VCaP (cell line): ENCODE measurements at regions not wholly inside any gene's neighbourhood (a gene's known extent, or its start where the extent isn't known, plus 50 kb on each side); places are given as distances from the start of the nearest gene placed in this dataset.

Experiments used
- H3K27ac ChIP-seq: fragments of 450-650 bp; 2 replicates; pipeline ENCODE4 v1.5.1; 2017
- CTCF ChIP-seq: fragments of 450-650 bp; conservative IDR thresholded peaks from 2 replicates; pipeline ENCODE4 v1.5.1; 2017; ENCODE audit warnings: mild to moderate bottlenecking, moderate library complexity

DNA sequence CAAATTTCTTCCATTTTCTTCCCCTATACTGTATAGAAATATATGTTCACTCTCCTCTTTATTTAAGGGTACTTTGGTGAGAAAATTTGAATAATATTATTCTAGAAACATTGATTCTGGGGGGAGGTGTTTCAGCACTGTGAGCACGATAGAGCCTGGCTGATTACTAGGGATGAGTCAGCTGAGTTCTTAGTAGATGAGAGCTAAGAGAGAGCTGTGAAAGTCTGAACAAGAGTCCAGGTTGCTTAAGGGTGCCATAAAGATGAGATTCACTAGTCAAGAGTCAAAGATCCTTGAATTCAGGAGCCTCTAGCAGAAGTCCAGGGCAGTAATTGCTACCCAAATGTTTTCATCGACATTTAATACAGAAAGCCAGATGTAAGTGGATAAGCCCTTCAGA, 756.6 kb upstream of the API5 start:
- H3K27ac ChIP-seq: no peak overlapping the region

GRCh38 chr11:42571131-42571877, 740.5 kb upstream of the API5 start:
- no peak for TF ChIP-seq CTCF
- no peak overlapping the region for H3K27ac ChIP-seq

More for the DNA sequence above, 756.6 kb upstream of the API5 start:
- no peak for TF ChIP-seq CTCF

DNA sequence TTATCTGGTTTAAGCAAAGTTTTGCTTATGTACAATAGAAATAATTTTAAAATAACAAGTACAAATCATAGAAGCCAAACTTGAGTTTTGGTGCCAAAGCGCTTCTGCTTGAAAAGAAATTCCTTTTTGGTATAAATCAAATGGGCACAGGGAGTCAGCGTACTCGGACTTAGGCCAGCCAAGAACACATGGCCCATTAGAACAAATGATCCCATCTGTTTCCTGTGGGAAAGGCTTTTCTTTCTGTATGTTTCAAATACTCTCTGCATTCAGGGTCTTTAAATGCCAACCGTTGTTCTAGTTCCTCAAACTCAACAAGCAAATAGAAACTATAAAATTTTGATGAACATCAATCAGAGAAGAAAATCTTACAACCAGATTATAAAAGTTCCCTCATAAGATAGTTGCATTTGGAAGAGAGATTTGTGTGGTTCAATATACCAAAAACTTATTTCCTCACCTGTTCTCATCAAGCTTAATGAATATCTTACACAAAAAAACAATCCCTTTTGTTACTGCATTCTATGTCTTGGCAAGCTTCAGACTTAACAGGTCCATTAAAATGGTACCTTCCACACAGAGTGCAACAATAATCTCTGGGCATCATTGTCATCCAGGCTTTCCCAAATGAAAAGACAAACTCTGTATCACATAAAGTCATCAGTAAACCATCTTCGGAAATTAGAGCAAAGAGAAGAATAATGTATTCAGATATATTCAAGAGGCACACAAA, 739.8 kb upstream of the API5 start:
- no peak for TF ChIP-seq CTCF
- no peak overlapping the region for H3K27ac ChIP-seq

- TF ChIP-seq CTCF: no peak
- H3K27ac ChIP-seq: no peak overlapping the region
These were observed 735.5 kb upstream of the API5 start for GRCh38 chr11:42576318-42576717.

DNA sequence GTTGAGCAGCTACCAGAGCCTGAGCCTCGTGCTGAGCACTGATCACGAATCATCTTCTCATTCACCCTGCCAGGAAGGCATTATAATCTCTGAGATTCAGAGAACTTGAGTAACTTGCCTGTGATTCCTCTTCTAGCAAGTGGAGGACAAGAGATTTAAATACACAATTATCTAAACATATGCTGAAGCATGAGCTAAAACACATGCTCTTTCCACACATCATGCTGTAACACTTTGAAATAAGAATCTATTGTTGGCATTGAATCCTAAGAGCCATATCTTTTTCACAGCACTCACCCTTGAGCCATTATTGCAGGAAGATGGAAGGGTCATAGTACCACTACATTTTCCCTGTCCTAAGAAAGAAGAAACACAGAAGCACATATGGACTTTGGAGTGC, 722.5 kb upstream of the API5 start:
- no peak for TF ChIP-seq CTCF
- H3K27ac ChIP-seq: no peak overlapping the region

DNA sequence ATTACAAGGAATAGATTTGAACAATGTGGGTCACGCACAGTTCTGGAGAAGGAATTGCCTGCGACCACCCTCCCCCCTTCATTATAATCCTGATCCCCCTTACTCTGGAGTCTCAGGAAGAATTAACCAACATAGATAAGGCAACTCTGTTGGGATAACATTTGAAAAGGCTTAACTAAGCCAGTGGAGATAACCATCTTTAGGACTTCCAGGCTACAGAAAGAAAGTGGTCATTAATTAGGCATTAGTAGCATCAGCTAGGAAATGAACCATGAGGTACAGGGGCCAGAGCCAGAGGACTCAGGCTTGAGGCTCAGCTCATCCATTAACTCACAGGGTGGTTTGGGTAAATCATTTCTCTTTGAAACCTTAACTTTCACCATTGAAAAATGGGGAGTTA, 720.0 kb upstream of the API5 start:
- TF ChIP-seq CTCF: no peak
- H3K27ac ChIP-seq: no peak overlapping the region

GRCh38 chr11:42593441-42593840, 718.4 kb upstream of the API5 start:
- no peak for TF ChIP-seq CTCF
- no peak overlapping the region for H3K27ac ChIP-seq
